Mesothelial cell of epicardium (in vitro differentiated cells): ENCODE measurements at regions not wholly inside any gene's neighbourhood (a gene's known extent, or its start where the extent isn't known, plus 50 kb on each side); places are given as distances from the start of the nearest gene placed in this dataset.

Source experiments
- DNase-seq, 2 experiments: peaks; one replicate each; pipeline ENCODE4 v3.0.0; 2021; ENCODE audit warnings: low spot score in 2 of 2; ENCODE audit not compliant: unreplicated experiment in 2 of 2
- H3K27ac Mint-ChIP-seq: 2 replicates; pipeline ENCODE4 v1.8.0; 2021; ENCODE audit warnings: mixed read lengths
- H3K27me3 Mint-ChIP-seq: 2 replicates; pipeline ENCODE4 v1.8.0; 2021; ENCODE audit warnings: low read depth, mixed read lengths
- H3K36me3 Mint-ChIP-seq: 2 replicates; pipeline ENCODE4 v1.8.0; 2021; ENCODE audit warnings: mixed read lengths
- H3K4me1 Mint-ChIP-seq: 2 replicates; pipeline ENCODE4 v1.8.0; 2021; ENCODE audit warnings: mixed read lengths
- H3K4me3 Mint-ChIP-seq: 2 replicates; pipeline ENCODE4 v1.8.0; 2021; ENCODE audit warnings: mild to moderate bottlenecking, moderate library complexity, mixed read lengths
- H3K9me3 Mint-ChIP-seq: 2 replicates; pipeline ENCODE4 v1.8.0; 2021; ENCODE audit warnings: mixed read lengths
- CTCF ChIP-seq: fragments of 200-600 bp; sonication (generic); IDR thresholded peaks from one replicate; pipeline ENCODE4 v1.5.0; 2021; ENCODE audit warnings: antibody characterized with exemption; ENCODE audit not compliant: unreplicated experiment

GRCh38 chr3:82103241-82103640 is 341.8 kb upstream of the GBE1 start:
- peaks cover 9% of the 10 kb centered on the region for H3K4me1 Mint-ChIP-seq
- no peaks in the 10 kb centered on the region for H3K27me3 Mint-ChIP-seq
- H3K27ac Mint-ChIP-seq = no peak overlapping the region

GRCh38 chr3:82100378-82100777 is 338.9 kb upstream of the GBE1 start:
- H3K27ac Mint-ChIP-seq = peak overlapping the region; percentile 48
- TF ChIP-seq CTCF = no peak
- H3K4me3 Mint-ChIP-seq = no peak overlapping the region
- no peaks in the 10 kb centered on the region for H3K27me3 Mint-ChIP-seq
- H3K9me3 Mint-ChIP-seq = peaks cover 27% of the 10 kb centered on the region
- H3K4me1 Mint-ChIP-seq = peaks cover 9% of the 10 kb centered on the region
- H3K36me3 Mint-ChIP-seq = no peaks in the 10 kb centered on the region
- no peak for DNase-seq

More at GRCh38 chr3:82103241-82103640, 341.8 kb upstream of the GBE1 start:
- Mint-ChIP-seq H3K4me3 (no peak overlapping the region), H3K9me3 (peaks cover 31% of the 10 kb centered on the region), H3K36me3 (no peaks in the 10 kb centered on the region)
- no peak for TF ChIP-seq CTCF
- no peak for DNase-seq

- H3K4me1 Mint-ChIP-seq = no peaks in the 10 kb centered on the region
- H3K36me3 Mint-ChIP-seq = no peaks in the 10 kb centered on the region
- no peaks in the 10 kb centered on the region for H3K27me3 Mint-ChIP-seq
- no peak overlapping the region for H3K4me3 Mint-ChIP-seq
- H3K9me3 Mint-ChIP-seq = peaks cover 12% of the 10 kb centered on the region
- TF ChIP-seq CTCF = no peak
- H3K27ac Mint-ChIP-seq = no peak overlapping the region
- DNase-seq = no peak
These were observed 332.2 kb upstream of the GBE1 start for GRCh38 chr3:82093641-82094040.

GRCh38 chr3:82088749-82089148 is 327.3 kb upstream of the GBE1 start:
- Mint-ChIP-seq H3K4me1 (no peaks in the 10 kb centered on the region), H3K27me3 (no peaks in the 10 kb centered on the region), H3K9me3 (peaks cover 11% of the 10 kb centered on the region), H3K27ac (no peak overlapping the region), H3K36me3 (no peaks in the 10 kb centered on the region), H3K4me3 (no peak overlapping the region)
- no peak for DNase-seq
- no peak for TF ChIP-seq CTCF

GRCh38 chr3:82087958-82088357 is 326.5 kb upstream of the GBE1 start:
- H3K9me3 Mint-ChIP-seq = peaks cover 6% of the 10 kb centered on the region
- TF ChIP-seq CTCF = no peak
- no peak overlapping the region for H3K4me3 Mint-ChIP-seq
- H3K27ac Mint-ChIP-seq = no peak overlapping the region
- DNase-seq = no peak
- no peaks in the 10 kb centered on the region for H3K27me3 Mint-ChIP-seq
- H3K4me1 Mint-ChIP-seq = no peaks in the 10 kb centered on the region
- H3K36me3 Mint-ChIP-seq = no peaks in the 10 kb centered on the region

GRCh38 chr3:82085851-82086475 is 324.5 kb upstream of the GBE1 start:
- Mint-ChIP-seq H3K27ac (no peak overlapping the region), H3K4me1 (peaks cover 3% of the 10 kb centered on the region)

More at GRCh38 chr3:82085851-82086475, 324.5 kb upstream of the GBE1 start:
- DNase-seq = no peak
- no peak overlapping the region for H3K4me3 Mint-ChIP-seq
- no peaks in the 10 kb centered on the region for H3K27me3 Mint-ChIP-seq
- H3K36me3 Mint-ChIP-seq = no peaks in the 10 kb centered on the region
- TF ChIP-seq CTCF = no peak
- H3K9me3 Mint-ChIP-seq = no peaks in the 10 kb centered on the region
